IPS DF 19.7 (cell line): ENCODE measurements at regions not wholly inside any gene's neighbourhood (a gene's known extent, or its start where the extent isn't known, plus 50 kb on each side); places are given as distances from the start of the nearest gene placed in this dataset.
"Not testable (repeated sequence)": the region's sequence is repeated elsewhere in the genome, so short reads cannot be mapped to it uniquely, and the experiment has no call there.

Experiments
- DNase-seq: peaks from one replicate; pipeline ENCODE4 v3.0.0-alpha.2; 2013; ENCODE audit warnings: low read depth, low spot score

- DNase-seq: no peak
Measured at GRCh38 chr1:168421399-168422004, 122.3 kb downstream of the XCL2 start.

- DNase-seq: no peak
Measured at GRCh38 chr1:168420177-168420576, 123.6 kb downstream of the XCL2 start.

GRCh38 chr1:168419736-168420135 lies 124.1 kb downstream of the XCL2 start:
- DNase-seq: no peak

- DNase-seq: no peak
Measured at GRCh38 chr1:168416220-168416619, 127.6 kb downstream of the XCL2 start.

GRCh38 chr1:168414914-168415313 lies 128.9 kb downstream of the XCL2 start:
- DNase-seq: no peak

GRCh38 chr1:168410464-168410863 lies 129.8 kb downstream of the TBX19 start:
- no peak for DNase-seq

GRCh38 chr1:168408884-168409283 lies 128.2 kb downstream of the TBX19 start:
- no peak for DNase-seq

GRCh38 chr1:168408539-168408865 lies 127.8 kb downstream of the TBX19 start:
- no peak for DNase-seq

- no peak for DNase-seq
Measured at GRCh38 chr1:168407832-168408538, 127.3 kb downstream of the TBX19 start.

GRCh38 chr1:168405906-168406549 lies 125.4 kb downstream of the TBX19 start:
- DNase-seq: no peak

GRCh38 chr1:168403140-168403539 lies 122.5 kb downstream of the TBX19 start:
- no peak for DNase-seq

- DNase-seq: not testable (repeated sequence)
Measured at GRCh38 chr1:168402466-168402865, 121.8 kb downstream of the TBX19 start.

- DNase-seq: no peak
Measured at GRCh38 chr1:168401341-168401740, 120.7 kb downstream of the TBX19 start.

- DNase-seq: no peak
Measured at GRCh38 chr1:168400139-168400538, 119.5 kb downstream of the TBX19 start.

- no peak for DNase-seq
Measured at GRCh38 chr1:168397806-168398205, 117.1 kb downstream of the TBX19 start.

GRCh38 chr1:168396940-168397684 lies 116.4 kb downstream of the TBX19 start:
- no peak for DNase-seq

GRCh38 chr1:168396508-168396907 lies 115.8 kb downstream of the TBX19 start:
- no peak for DNase-seq

- DNase-seq: no peak
Measured at GRCh38 chr1:168394858-168395257, 114.2 kb downstream of the TBX19 start.

- no peak for DNase-seq
Measured at GRCh38 chr1:168392958-168393549, 112.4 kb downstream of the TBX19 start.

GRCh38 chr1:168391851-168392681 lies 111.4 kb downstream of the TBX19 start:
- no peak for DNase-seq

GRCh38 chr1:168390271-168390670 lies 109.6 kb downstream of the TBX19 start:
- no peak for DNase-seq
